ENCODE measurements at regions not wholly inside any gene's neighbourhood (a gene's known extent, or its start where the extent isn't known, plus 50 kb on each side); places are given as distances from the start of the nearest gene placed in this dataset.

GRCh38 chr9:107210775-107211174 is 72.3 kb upstream of the RAD23B start:
- no peak for DNase-seq (ENCODE audit: low spot score)

DNA sequence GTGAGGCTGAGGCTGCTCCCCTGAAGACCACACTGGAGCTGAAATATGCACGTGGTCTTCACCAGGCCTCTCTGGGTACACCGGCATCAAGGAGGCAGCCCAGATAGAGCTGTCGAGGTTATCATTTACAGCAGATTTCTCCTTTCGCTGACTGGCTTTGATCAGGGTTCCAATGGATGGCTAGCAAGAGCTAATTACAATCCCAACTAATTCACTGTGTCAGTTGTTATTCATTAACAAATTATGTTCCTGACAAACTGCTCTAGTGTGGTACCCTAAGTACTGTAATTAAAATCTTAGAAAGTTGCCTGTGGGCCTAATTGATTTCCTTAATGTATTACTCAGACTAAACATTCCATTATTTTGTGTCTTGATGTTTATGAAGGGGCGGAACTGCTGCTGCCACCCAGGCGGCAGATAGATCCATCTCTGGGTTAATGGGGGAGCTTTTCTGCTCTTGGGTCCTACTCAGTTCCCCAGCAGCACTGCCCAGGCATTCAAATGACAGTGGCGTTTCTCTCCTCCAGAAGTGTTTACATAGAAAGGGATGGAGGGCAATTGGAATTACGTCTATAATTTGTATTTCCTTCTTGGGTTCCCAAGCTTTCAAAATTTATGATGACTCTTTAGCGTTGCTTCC is 71.7 kb upstream of the RAD23B start:
- DNase-seq (ENCODE audit: low spot score) = no peak

DNA sequence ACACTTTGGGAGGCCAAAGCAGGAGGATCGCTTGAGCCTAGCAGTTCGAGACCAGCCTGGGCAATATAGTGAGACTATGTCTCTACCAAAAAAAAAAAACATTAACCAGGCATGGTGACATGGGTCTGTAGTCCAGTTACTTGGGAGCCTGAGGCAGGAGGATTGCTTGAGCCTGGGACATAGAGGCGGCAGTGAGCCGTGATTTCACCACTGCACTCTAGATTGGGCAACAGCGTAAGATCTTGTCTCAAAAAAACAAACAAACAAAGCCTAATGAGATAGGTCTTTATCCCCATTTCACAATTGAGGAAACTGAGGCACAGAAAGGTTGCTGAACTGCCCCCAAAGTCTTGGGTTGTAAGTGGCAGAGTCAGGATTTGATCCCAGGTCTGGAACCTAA is 70.5 kb upstream of the RAD23B start:
- no peak for DNase-seq (ENCODE audit: low spot score)

DNA sequence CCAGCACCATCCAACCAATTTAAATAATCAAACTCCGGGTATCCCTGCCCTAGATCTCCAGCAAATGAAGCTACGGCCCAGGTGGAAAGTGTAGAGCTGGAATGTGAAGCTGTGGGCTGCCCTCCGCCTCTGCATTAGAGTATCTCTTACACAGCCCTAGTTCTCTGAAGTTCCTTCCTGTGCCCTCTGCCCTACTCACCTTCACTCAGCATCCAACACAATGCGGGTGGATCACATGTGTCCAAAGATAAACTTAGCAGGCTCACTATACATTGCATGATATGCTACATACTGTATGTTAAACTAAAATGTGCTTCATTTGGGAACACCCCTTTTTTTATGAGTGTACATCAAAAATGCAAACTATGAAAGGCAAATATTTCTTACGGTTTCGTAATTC is 70.0 kb upstream of the RAD23B start:
- DNase-seq (ENCODE audit: low spot score) = no peak

- no peak for DNase-seq (ENCODE audit: low spot score)
These were observed 69.5 kb upstream of the RAD23B start for GRCh38 chr9:107213561-107214028.

GRCh38 chr9:107214381-107214780 is 68.7 kb upstream of the RAD23B start:
- no peak for DNase-seq (ENCODE audit: low spot score)

GRCh38 chr9:107214915-107215314 is 68.2 kb upstream of the RAD23B start:
- DNase-seq (ENCODE audit: low spot score) = no peak

- DNase-seq (ENCODE audit: low spot score) = no peak
These were observed 67.7 kb upstream of the RAD23B start for GRCh38 chr9:107215381-107215780.

- no peak for DNase-seq (ENCODE audit: low spot score)
These were observed 66.8 kb upstream of the RAD23B start for GRCh38 chr9:107216329-107216728.

- no peak for DNase-seq (ENCODE audit: low spot score)
These were observed 64.1 kb upstream of the RAD23B start for GRCh38 chr9:107218829-107219485.

- no peak for DNase-seq (ENCODE audit: low spot score)
These were observed 63.5 kb upstream of the RAD23B start for GRCh38 chr9:107219486-107220077.

DNA sequence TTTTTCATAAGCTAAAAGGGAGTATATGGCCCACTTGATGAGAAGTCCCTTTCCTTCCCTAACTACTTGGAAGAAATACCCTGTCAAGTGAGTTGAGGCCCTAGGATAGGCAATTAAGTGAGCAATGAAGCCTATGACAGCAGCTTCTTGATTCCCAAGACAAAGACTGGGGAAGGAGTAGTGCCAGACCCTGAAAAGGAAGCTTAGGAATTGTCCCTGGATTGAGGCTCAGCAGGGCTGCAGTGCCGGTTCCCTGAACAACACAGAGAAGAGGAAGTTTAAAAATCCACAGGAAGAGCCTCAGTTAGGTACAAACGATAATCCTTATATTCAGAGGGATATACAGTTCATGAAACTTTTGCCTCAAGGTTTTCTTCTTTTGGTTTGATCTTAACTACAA is 61.8 kb upstream of the RAD23B start:
- no peak for DNase-seq (ENCODE audit: low spot score)

- no peak for DNase-seq (ENCODE audit: low spot score)
These were observed 61.0 kb upstream of the RAD23B start for GRCh38 chr9:107222020-107222522.

DNA sequence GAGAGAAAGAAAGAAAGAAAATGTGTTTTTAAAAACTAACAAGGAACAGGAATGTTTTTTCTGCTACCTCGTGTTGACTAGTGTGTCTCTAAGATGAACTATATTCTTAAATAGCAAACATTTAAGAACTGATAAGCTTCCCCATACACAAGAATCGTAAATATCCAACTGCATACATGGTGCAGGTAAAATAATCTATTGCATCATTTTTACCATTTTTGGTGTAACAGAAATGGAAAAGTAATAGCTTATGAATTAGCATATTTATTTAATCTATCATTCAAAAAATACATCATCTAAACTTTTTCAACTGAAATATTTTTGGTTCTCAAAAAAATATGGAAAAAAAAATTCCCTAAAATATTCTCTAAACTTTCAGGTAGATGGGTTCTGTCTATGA is 59.7 kb upstream of the RAD23B start:
- DNase-seq (ENCODE audit: low spot score) = no peak

DNA sequence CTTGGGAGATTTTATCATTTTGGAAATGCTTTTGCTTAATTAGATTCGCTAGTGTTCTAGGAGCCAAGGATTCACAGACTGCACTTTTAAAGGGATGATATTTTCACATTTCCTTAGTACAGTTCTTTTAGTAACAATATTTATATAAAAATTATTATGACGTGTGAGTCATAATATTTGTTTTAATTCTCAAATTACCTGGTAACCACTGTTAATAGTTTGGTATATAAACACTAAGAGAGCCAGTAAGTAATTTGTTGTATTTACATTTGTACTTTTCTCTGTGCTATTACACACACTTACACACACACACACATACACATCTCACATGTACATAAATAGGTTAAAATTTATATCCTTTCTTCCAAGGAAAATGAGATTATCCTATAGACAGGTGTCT is 58.8 kb upstream of the RAD23B start:
- no peak for DNase-seq (ENCODE audit: low spot score)

- DNase-seq (ENCODE audit: low spot score) = no peak
These were observed 56.7 kb upstream of the RAD23B start for GRCh38 chr9:107226421-107226820.

DNA sequence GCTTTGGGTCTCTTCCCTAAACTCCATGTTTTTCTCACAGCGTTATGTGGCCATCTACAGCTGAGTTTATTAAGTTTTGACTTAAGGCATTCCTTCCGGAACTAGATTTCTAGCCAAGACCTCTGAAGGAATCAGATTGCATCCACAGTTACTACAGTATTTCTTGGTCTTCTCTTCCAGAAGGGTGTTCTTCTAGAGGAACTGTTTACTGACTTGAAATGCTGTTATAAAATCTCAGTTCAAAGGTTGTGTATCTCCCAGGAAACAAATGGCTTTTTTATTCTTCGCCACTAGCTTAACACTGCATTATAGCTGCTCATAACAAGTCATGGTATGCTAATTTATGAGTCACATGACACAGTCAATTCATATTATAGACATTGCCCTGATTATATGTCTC is 55.3 kb upstream of the RAD23B start:
- no peak for DNase-seq (ENCODE audit: low spot score)

DNA sequence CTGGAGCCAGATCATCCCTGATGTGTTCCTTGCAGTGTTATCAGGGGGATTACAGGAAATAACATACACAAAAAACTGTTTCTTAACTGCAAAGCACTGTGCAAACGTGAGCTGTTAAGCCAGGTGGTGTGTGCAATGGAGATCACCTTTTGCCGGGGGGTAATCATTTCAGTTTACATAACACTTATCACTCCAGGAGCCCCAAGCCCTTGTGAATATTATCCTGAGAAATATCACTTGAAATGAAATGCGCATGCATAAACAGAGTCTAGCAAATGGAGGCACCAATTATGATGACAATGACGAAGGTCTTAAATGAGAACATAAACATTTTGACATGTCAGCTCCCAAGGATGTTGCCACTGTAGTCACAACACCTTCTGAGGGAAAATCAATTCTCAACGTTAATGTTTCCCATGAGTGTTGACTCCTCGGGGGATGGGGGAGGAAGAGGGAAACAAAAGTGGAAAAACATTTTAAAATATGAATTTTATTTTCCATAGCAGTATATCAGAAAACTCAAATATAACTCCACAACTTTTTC is 54.5 kb upstream of the RAD23B start:
- no peak for DNase-seq (ENCODE audit: low spot score)

DNA sequence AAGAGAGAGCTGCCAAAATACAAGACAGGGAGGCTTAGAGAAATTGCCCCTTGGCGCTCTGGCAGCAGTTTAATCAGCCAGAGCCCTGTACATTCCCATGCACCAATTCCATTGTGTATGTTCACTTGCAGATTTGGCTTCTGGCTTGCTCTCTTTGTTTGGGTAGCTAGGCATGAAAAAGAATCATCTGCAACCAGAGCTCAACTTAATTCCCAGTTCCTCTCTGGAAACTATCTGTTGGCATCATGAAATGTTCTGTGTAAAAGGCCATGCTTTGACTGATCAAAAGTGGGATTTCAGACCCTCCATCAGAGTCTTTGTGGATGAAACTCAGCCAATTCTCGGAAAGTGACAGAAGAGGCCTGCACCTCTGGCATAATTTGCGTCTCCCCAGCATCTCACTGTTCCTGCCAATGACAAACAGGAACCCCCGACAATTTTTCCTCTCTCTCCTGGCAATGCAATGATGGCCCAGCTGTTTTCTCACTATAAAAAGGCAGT is 53.8 kb upstream of the RAD23B start:
- peak; percentile 14 for DNase-seq (ENCODE audit: low spot score)

Measured in Ammon's horn (tissue), 1 donor.